ENCODE measurements at regions not wholly inside any gene's neighbourhood (a gene's known extent, or its start where the extent isn't known, plus 50 kb on each side); places are given as distances from the start of the nearest gene placed in this dataset.

GRCh38 chr2:128786741-128787478 is 468.2 kb upstream of the HS6ST1 start:
- H3K36me3 ChIP-seq (ENCODE audit: control insufficient read depth, insufficient read depth, low read length), result no peaks in the 10 kb centered on the region
- peaks cover 10 to 68% of the 10 kb centered on the region in 2 experiments; a peak in 3 of 5 replicates for H3K27me3 ChIP-seq (ENCODE audit: control insufficient read depth in 2 of 2, insufficient read depth in 2 of 2, low read length in 2 of 2)
- no peak overlapping the region for H3K4me3 ChIP-seq
- no peaks in the 10 kb centered on the region for H3K79me2 ChIP-seq (ENCODE audit: control insufficient read depth, insufficient read depth, low read length)
- in situ Hi-C loops (cut with MboI) (no loop called here), intact Hi-C loops (cut with micrococcal nuclease) (no loop called here)
- no peak overlapping the region for H3K9ac ChIP-seq (ENCODE audit: insufficient read depth in 1 of 2, low read depth in 2 of 2, low read length in 2 of 2)
- ChIA-PET POLR2A (no interaction called here), CTCF (ENCODE audit: low intra/inter-chr PET ratio) (no interaction called here)
- no peaks in the 10 kb centered on the region for H3K4me1 ChIP-seq (replicated peaks in 1 of 2; ENCODE audit: control insufficient read depth in 2 of 2, insufficient read depth in 2 of 2, low read length in 2 of 2)
- no peak for ATAC-seq
- no TSS peak for BruUV-seq (replicated peaks)
- H3K9me1 ChIP-seq (ENCODE audit: control insufficient read depth, insufficient read depth, low read length), result peaks cover 3% of the 10 kb centered on the region
- H4K20me1 ChIP-seq (replicated peaks; ENCODE audit: control insufficient read depth, insufficient read depth, low read length), result no peaks in the 10 kb centered on the region
- no peak overlapping the region for H3K27ac ChIP-seq (ENCODE audit: extremely low read depth, low read depth, low read length)
- FAIRE-seq, result no peak
- H3K4me2 ChIP-seq (ENCODE audit: insufficient read depth, low read length), result no peak overlapping the region
- no peak overlapping the region for H2AFZ ChIP-seq (ENCODE audit: low read depth, low read length)
- TF ChIP-seq ZHX1 (conservative IDR thresholded peaks at IDR 0.05; ENCODE audit: low read length), result no peak
- TF ChIP-seq NFATC3 (IDR thresholded peaks at IDR 0.05), result no peak
- no peak for TF ChIP-seq ZNF384 (IDR thresholded peaks at IDR 0.05; ENCODE audit: low read depth, low read length)
- TF ChIP-seq SMC3 (conservative IDR thresholded peaks at IDR 0.05; ENCODE audit: insufficient read depth, low read depth, low read length), result no peak
- TF ChIP-seq ZNF507 (tag; conservative IDR thresholded peaks at IDR 0.05), result no peak
- no peak for TF ChIP-seq MCM5 (IDR thresholded peaks at IDR 0.05; ENCODE audit: low read depth)
- TF ChIP-seq XRCC5 (IDR thresholded peaks at IDR 0.05; ENCODE audit: low read depth, low read length), result no peak
- TF ChIP-seq ZNF239 (CRISPR knock-in tag; IDR thresholded peaks at IDR 0.05), result no peak
- no peak for TF ChIP-seq L3MBTL2 (IDR thresholded peaks at IDR 0.05)
- no peaks in the 10 kb centered on the region for H3K9me3 ChIP-seq (replicated peaks; ENCODE audit: control insufficient read depth, insufficient read depth, low read depth, low read length)
- no peak for DNase-seq (ENCODE audit: extremely low read depth in 1 of 4, low spot score in 3 of 4)
- WGBS (ENCODE audit: insufficient coverage, low coverage, missing lambda C conversion rate), result 3% methylated on average over 8 of the region's 9 CpGs
